Uterus (tissue), 3 donors: ENCODE measurements at regions not wholly inside any gene's neighbourhood (a gene's known extent, or its start where the extent isn't known, plus 50 kb on each side); places are given as distances from the start of the nearest gene placed in this dataset.
A peak's percentile ranks its signal among the peaks of the same experiment; 100 is the strongest.

Experiments used
- DNase-seq, 2 donors: peaks; one replicate each; pipeline ENCODE4 v3.0.0-alpha.2; 2019 to 2020
- H3K27ac ChIP-seq, 2 donors: fragments of 200-600 bp; sonication (generic); 1 replicate in 1 of 2; 2 replicates in 1 of 2; pipeline ENCODE4 v1.5.1; 2016 to 2018
- H3K27me3 ChIP-seq, 2 donors: fragments of 200-600 bp; sonication (generic); one replicate each; pipeline ENCODE4 v1.5.1; 2018 to 2019; ENCODE audit warnings: control low read depth in 1 of 2
- H3K36me3 ChIP-seq, 2 donors: fragments of 200-600 bp; sonication (generic); one replicate each; pipeline ENCODE4 v1.5.1; 2019; ENCODE audit warnings: control low read depth in 1 of 2
- H3K4me1 ChIP-seq, 2 donors: fragments of 200-600 bp; sonication (generic); one replicate each; pipeline ENCODE4 v1.5.1; 2018 to 2019; ENCODE audit warnings: control low read depth in 1 of 2
- H3K4me3 ChIP-seq, 2 donors: fragments of 200-600 bp; sonication (generic); 1 replicate in 1 of 2; 2 replicates in 1 of 2; pipeline ENCODE4 v1.5.1; 2018 to 2019; ENCODE audit warnings: mild to moderate bottlenecking in 1 of 2
- H3K9me3 ChIP-seq, 2 donors: fragments of 200-600 bp; sonication (generic); one replicate each; pipeline ENCODE4 v1.5.1; 2019; ENCODE audit warnings: control low read depth in 1 of 2
- CTCF ChIP-seq, 4 experiments: fragments of 200-600 bp in 2 of 4; fragments of 450-650 bp in 2 of 4; sonication (generic) in 2 of 4; IDR thresholded peaks; one replicate each; pipeline ENCODE4 v1.5.1; 2016 to 2019; ENCODE audit warnings: antibody characterized with exemption in 4 of 4, mild to moderate bottlenecking in 2 of 4, moderate library complexity in 1 of 4
- POLR2A ChIP-seq, 2 donors: fragments of 450-650 bp; IDR thresholded peaks; one replicate each; pipeline ENCODE4 v1.6.1; 2016; ENCODE audit warnings: antibody characterized with exemption in 2 of 2, mild to moderate bottlenecking in 1 of 2, moderate library complexity in 1 of 2
- intact Hi-C: fragments of 100-400 bp; cut with DNase I; formaldehyde crosslinking; loops from one replicate; pipeline ENCODE4 v1.15.1; 2023; ENCODE audit warnings: low total_unique reads
- donor health status: DM: yes; HTN: yes; CAD: no.

- Histone ChIP-seq H3K4me3 (peak overlapping the region; percentile 12 to 25), H3K27ac (peak overlapping the region; percentile 66 to 71), H3K4me1 (no peaks in the 10 kb centered on the region), H3K27me3 (no peaks in the 10 kb centered on the region), H3K36me3 (no peaks in the 10 kb centered on the region), H3K9me3 (no peaks in the 10 kb centered on the region)
- TF ChIP-seq CTCF (IDR thresholded peaks at IDR 0.05), result no peak
- TF ChIP-seq POLR2A (IDR thresholded peaks at IDR 0.05), result no peak
- peak; percentile 60 to 72 for DNase-seq
- intact Hi-C loops, result no loop called here
Observed at GRCh38 chr14:94936401-94936892, 166.5 kb upstream of the GSC start.

- Histone ChIP-seq H3K9me3 (no peaks in the 10 kb centered on the region), H3K4me3 (no peak overlapping the region), H3K27ac (peak overlapping the region in 1 of 2 donors; percentile 66), H3K4me1 (no peaks in the 10 kb centered on the region), H3K27me3 (no peaks in the 10 kb centered on the region), H3K36me3 (no peaks in the 10 kb centered on the region)
- no peak for TF ChIP-seq POLR2A (IDR thresholded peaks at IDR 0.05)
- TF ChIP-seq CTCF (IDR thresholded peaks at IDR 0.05), result no peak
- intact Hi-C loops, result no loop called here
- no peak for DNase-seq
Observed at GRCh38 chr14:94935706-94936300, 165.9 kb upstream of the GSC start.

GRCh38 chr14:94934276-94934810, 164.4 kb upstream of the GSC start:
- intact Hi-C loops, result no loop called here
- no peaks in the 10 kb centered on the region for H3K9me3 ChIP-seq
- H3K4me3 ChIP-seq, result no peak overlapping the region
- TF ChIP-seq CTCF (IDR thresholded peaks at IDR 0.05), result no peak
- TF ChIP-seq POLR2A (IDR thresholded peaks at IDR 0.05), result no peak
- no peak overlapping the region for H3K27ac ChIP-seq
- no peaks in the 10 kb centered on the region for H3K4me1 ChIP-seq
- no peaks in the 10 kb centered on the region for H3K27me3 ChIP-seq
- H3K36me3 ChIP-seq, result no peaks in the 10 kb centered on the region
- DNase-seq, result no peak

- DNase-seq, result no peak
- intact Hi-C loops, result no loop called here
- H3K9me3 ChIP-seq, result no peaks in the 10 kb centered on the region
- H3K27me3 ChIP-seq, result no peaks in the 10 kb centered on the region
- no peak overlapping the region for H3K27ac ChIP-seq
- TF ChIP-seq CTCF (IDR thresholded peaks at IDR 0.05) (no peak), POLR2A (IDR thresholded peaks at IDR 0.05) (no peak)
- H3K36me3 ChIP-seq, result no peaks in the 10 kb centered on the region
- no peaks in the 10 kb centered on the region for H3K4me1 ChIP-seq
- H3K4me3 ChIP-seq, result no peak overlapping the region
Observed at GRCh38 chr14:94933486-94933885, 163.6 kb upstream of the GSC start.

GRCh38 chr14:94932589-94932988, 162.7 kb upstream of the GSC start:
- no peaks in the 10 kb centered on the region for H3K27me3 ChIP-seq
- no peak for DNase-seq
- H3K36me3 ChIP-seq, result no peaks in the 10 kb centered on the region
- no peaks in the 10 kb centered on the region for H3K9me3 ChIP-seq
- TF ChIP-seq POLR2A (IDR thresholded peaks at IDR 0.05), result no peak
- no peak for TF ChIP-seq CTCF (IDR thresholded peaks at IDR 0.05)
- H3K4me3 ChIP-seq, result no peak overlapping the region
- intact Hi-C loops, result no loop called here
- no peaks in the 10 kb centered on the region for H3K4me1 ChIP-seq
- no peak overlapping the region for H3K27ac ChIP-seq
